ENCODE measurements at regions not wholly inside any gene's neighbourhood (a gene's known extent, or its start where the extent isn't known, plus 50 kb on each side); places are given as distances from the start of the nearest gene placed in this dataset.

DNA sequence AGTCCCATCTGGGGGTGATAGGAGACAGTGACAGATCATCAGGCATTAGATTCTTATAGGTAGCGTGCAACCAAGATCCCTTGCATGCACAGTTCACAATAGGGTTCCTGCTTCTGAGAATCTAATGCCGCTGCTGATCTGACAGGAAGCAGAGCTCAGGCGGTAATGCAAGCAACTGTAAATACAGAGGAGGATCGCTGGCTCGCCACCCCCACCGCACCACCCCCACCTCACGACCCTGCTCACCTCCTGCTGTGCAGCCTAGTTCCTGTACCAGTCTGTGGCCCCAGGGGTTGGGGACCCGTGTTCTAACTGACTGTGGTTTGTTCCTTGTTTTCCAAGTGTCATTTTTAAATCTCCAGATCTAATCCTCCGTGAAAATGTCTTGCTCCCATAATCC lies 89.0 kb upstream of the MAPK10 start:
- Histone ChIP-seq H3K27me3 (replicated peaks; ENCODE audit: control insufficient read depth, insufficient read depth, low read length) (no peaks in the 10 kb centered on the region), H3K36me3 (ENCODE audit: control insufficient read depth, insufficient read depth, low read length) (no peaks in the 10 kb centered on the region), H3K4me3 (replicated peaks; ENCODE audit: low read depth, low read length) (no peak overlapping the region)
- no peak for DNase-seq (ENCODE audit: extremely low read depth, insufficient read length)
- TF ChIP-seq CTCF (IDR thresholded peaks at IDR 0.05; ENCODE audit: insufficient read depth, low read length, poor library complexity, severe bottlenecking), result no peak

DNA sequence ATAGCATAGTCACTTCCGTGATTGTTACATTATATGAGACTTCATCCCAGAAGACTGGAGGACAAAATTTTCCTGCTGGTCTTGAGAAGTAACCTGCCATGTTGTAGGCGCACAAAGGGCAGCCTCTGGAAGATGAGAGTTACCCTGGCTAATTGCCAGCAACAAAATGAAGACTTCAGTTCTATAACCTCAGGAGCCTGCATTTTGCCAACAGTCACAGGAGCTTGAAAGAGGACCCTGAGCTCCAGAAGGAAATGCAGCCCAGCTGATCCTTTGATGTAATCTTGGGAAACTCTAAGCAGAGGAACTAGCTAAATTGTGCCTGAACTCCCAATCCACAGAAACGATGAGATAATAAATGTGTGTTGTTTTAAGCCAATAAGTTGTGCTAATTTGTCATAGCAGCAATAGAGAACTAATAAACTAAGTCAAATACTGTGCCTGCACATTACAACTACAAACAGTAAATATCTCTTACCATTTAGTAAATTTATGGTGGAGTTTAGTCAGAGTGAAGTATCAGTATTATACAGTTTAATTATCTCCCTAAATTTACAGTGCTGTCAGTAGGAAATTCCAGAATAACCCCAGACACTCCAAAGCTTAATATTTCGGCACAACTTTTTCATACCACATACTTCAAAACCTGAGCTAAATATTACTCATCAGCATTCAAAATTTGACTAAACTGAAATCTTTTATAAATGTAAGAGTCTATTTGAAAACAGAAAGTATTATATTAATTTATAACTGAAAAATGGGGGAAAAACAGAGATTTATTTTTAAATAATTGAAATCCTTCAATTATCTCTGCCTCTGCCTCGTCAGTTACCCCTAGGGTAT lies 90.1 kb upstream of the MAPK10 start:
- Histone ChIP-seq H3K27me3 (replicated peaks; ENCODE audit: control insufficient read depth, insufficient read depth, low read length) (no peaks in the 10 kb centered on the region), H3K36me3 (ENCODE audit: control insufficient read depth, insufficient read depth, low read length) (no peaks in the 10 kb centered on the region), H3K4me3 (replicated peaks; ENCODE audit: low read depth, low read length) (no peak overlapping the region)
- no peak for DNase-seq (ENCODE audit: extremely low read depth, insufficient read length)
- no peak for TF ChIP-seq CTCF (IDR thresholded peaks at IDR 0.05; ENCODE audit: insufficient read depth, low read length, poor library complexity, severe bottlenecking)

- DNase-seq (ENCODE audit: extremely low read depth, insufficient read length), result no peak
- no peak for TF ChIP-seq CTCF (IDR thresholded peaks at IDR 0.05; ENCODE audit: insufficient read depth, low read length, poor library complexity, severe bottlenecking)
- H3K4me3 ChIP-seq (replicated peaks; ENCODE audit: low read depth, low read length), result no peak overlapping the region
- no peaks in the 10 kb centered on the region for H3K27me3 ChIP-seq (replicated peaks; ENCODE audit: control insufficient read depth, insufficient read depth, low read length)
- H3K36me3 ChIP-seq (ENCODE audit: control insufficient read depth, insufficient read depth, low read length), result no peaks in the 10 kb centered on the region
Observed at GRCh38 chr4:86450861-86451260, 91.0 kb upstream of the MAPK10 start.

DNA sequence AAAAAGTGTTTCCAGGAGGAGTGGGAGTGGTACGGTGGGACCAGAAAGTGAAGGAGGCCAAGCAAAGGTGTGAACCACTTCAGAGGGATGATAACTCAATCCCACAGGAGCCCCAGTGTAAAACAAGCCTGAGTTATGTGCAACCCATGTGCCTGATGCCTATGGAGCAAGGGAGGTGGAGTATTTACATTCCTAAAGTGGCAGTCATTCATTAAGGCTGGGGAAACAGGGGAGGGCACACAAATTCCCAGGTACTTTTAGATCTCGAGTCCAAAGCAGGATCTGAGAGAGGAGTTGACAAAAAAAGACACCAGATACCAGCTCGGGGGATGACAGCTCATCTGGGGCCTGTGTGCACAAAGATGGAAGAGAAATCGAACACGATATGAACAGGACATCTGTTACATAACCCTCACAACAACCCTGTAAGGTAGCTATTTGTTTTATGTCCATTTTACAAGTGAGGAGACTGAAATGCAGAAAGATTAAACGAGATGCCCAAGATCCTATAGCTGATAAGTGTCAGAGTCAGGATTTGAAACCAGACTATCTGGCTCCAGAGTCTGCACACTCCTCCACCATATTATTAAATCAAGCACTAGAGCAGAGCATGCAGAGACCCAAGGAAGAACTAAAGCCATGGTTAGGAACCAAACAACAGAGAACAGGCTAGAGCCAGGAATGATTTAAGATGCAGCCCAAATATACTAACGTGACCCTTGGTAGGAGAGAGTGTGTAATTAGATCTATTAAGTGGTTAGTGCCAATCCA lies 91.9 kb upstream of the MAPK10 start:
- Histone ChIP-seq H3K36me3 (ENCODE audit: control insufficient read depth, insufficient read depth, low read length) (no peaks in the 10 kb centered on the region), H3K4me3 (replicated peaks; ENCODE audit: low read depth, low read length) (no peak overlapping the region)
- no peak for DNase-seq (ENCODE audit: extremely low read depth, insufficient read length)

GRCh38 chr4:86452422-86452891 lies 92.6 kb upstream of the MAPK10 start:
- Histone ChIP-seq H3K4me3 (replicated peaks; ENCODE audit: low read depth, low read length) (no peak overlapping the region), H3K36me3 (ENCODE audit: control insufficient read depth, insufficient read depth, low read length) (no peaks in the 10 kb centered on the region), H3K27me3 (replicated peaks; ENCODE audit: control insufficient read depth, insufficient read depth, low read length) (no peaks in the 10 kb centered on the region)
- no peak for TF ChIP-seq CTCF (IDR thresholded peaks at IDR 0.05; ENCODE audit: insufficient read depth, low read length, poor library complexity, severe bottlenecking)
- DNase-seq (ENCODE audit: extremely low read depth, insufficient read length), result no peak

More for the DNA sequence above, 91.9 kb upstream of the MAPK10 start:
- H3K27me3 ChIP-seq (replicated peaks; ENCODE audit: control insufficient read depth, insufficient read depth, low read length), result no peaks in the 10 kb centered on the region
- TF ChIP-seq CTCF (IDR thresholded peaks at IDR 0.05; ENCODE audit: insufficient read depth, low read length, poor library complexity, severe bottlenecking), result no peak

Data from GM06990 (cell line).